ENCODE measurements at regions not wholly inside any gene's neighbourhood (a gene's known extent, or its start where the extent isn't known, plus 50 kb on each side); places are given as distances from the start of the nearest gene placed in this dataset.

DNA sequence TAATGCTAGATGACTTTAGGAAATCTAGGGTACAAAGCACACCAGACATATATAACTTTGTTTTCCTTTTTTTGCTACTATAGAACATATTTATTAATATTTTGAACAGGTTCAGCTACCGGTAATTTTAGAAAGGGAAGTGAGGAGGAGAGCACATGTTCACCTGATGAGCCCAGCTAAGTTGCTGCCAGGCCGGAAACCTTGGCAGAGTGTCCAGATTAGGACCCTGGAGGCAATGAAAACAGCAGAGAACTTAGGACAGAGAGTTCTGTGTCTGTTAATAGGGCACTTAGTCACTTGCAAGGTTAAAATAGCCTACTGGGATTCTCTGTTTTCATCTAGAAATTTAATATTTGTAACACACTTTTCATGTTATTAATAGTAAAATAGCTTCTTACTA is 348.9 kb upstream of the CPEB2 start:
- Histone ChIP-seq H3K9ac (no peak overlapping the region), H3K4me2 (ENCODE audit: low read length) (no peak overlapping the region), H3K79me2 (no peaks in the 10 kb centered on the region), H3K9me3 (ENCODE audit: control insufficient read depth, low read length) (no peaks in the 10 kb centered on the region), H3K27ac (no peak overlapping the region), H2AFZ (no peak overlapping the region), H3K27me3 (ENCODE audit: control insufficient read depth, insufficient read depth, low read length) (no peaks in the 10 kb centered on the region), H3K4me1 (no peaks in the 10 kb centered on the region), H3K36me3 (ENCODE audit: control insufficient read depth, insufficient read depth, low read length) (no peaks in the 10 kb centered on the region), H3K4me3 (ENCODE audit: low read depth, low read length) (no peak overlapping the region)
- TF ChIP-seq, protein P1, sequence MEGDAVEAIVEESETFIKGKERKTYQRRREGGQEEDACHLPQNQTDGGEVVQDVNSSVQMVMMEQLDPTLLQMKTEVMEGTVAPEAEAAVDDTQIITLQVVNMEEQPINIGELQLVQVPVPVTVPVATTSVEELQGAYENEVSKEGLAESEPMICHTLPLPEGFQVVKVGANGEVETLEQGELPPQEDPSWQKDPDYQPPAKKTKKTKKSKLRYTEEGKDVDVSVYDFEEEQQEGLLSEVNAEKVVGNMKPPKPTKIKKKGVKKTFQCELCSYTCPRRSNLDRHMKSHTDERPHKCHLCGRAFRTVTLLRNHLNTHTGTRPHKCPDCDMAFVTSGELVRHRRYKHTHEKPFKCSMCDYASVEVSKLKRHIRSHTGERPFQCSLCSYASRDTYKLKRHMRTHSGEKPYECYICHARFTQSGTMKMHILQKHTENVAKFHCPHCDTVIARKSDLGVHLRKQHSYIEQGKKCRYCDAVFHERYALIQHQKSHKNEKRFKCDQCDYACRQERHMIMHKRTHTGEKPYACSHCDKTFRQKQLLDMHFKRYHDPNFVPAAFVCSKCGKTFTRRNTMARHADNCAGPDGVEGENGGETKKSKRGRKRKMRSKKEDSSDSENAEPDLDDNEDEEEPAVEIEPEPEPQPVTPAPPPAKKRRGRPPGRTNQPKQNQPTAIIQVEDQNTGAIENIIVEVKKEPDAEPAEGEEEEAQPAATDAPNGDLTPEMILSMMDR (IDR thresholded peaks at IDR 0.05): no peak

GRCh38 chr4:14659286-14659685 is 343.0 kb upstream of the CPEB2 start:
- H3K9me3 ChIP-seq (ENCODE audit: control insufficient read depth, low read length): no peaks in the 10 kb centered on the region
- H3K79me2 ChIP-seq: no peaks in the 10 kb centered on the region
- H3K27me3 ChIP-seq (ENCODE audit: control insufficient read depth, insufficient read depth, low read length): no peaks in the 10 kb centered on the region
- H2AFZ ChIP-seq: no peak overlapping the region
- H3K4me1 ChIP-seq: no peaks in the 10 kb centered on the region
- H3K27ac ChIP-seq: no peak overlapping the region
- H3K4me3 ChIP-seq (ENCODE audit: low read depth, low read length): no peak overlapping the region
- H3K4me2 ChIP-seq (ENCODE audit: low read length): no peak overlapping the region
- no peak overlapping the region for H3K9ac ChIP-seq
- H3K36me3 ChIP-seq (ENCODE audit: control insufficient read depth, insufficient read depth, low read length): no peaks in the 10 kb centered on the region
- TF ChIP-seq, protein P1 (IDR thresholded peaks at IDR 0.05): no peak

- H3K9ac ChIP-seq: no peak overlapping the region
- TF ChIP-seq, protein P1 (IDR thresholded peaks at IDR 0.05): no peak
- no peaks in the 10 kb centered on the region for H3K36me3 ChIP-seq (ENCODE audit: control insufficient read depth, insufficient read depth, low read length)
- H2AFZ ChIP-seq: no peak overlapping the region
- H3K4me1 ChIP-seq: no peaks in the 10 kb centered on the region
- H3K79me2 ChIP-seq: no peaks in the 10 kb centered on the region
- no peaks in the 10 kb centered on the region for H3K9me3 ChIP-seq (ENCODE audit: control insufficient read depth, low read length)
- no peak overlapping the region for H3K4me2 ChIP-seq (ENCODE audit: low read length)
- no peaks in the 10 kb centered on the region for H3K27me3 ChIP-seq (ENCODE audit: control insufficient read depth, insufficient read depth, low read length)
- no peak overlapping the region for H3K27ac ChIP-seq
- no peak overlapping the region for H3K4me3 ChIP-seq (ENCODE audit: low read depth, low read length)
Measured at GRCh38 chr4:14667624-14668151, 334.6 kb upstream of the CPEB2 start.

DNA sequence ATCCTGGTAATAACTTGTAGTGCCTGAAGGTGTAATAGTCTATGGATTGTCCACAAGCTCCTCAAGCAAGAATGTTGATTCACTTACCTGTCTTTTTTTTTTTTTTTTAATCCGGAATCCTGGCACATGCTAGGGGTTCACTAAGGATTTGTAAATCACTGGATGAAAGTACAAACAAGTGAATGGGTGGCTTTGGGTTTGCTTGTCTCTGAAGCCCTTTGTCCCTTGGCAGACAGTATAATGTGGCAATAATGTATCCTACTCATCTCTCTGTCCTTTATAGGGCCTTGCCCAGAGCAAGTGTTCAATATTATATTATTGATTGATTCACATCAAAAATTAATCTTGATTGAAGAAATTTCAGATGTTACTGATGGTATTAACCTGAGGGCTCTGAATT is 334.0 kb upstream of the CPEB2 start:
- TF ChIP-seq, protein P1 (IDR thresholded peaks at IDR 0.05): no peak
- no peaks in the 10 kb centered on the region for H3K79me2 ChIP-seq
- H2AFZ ChIP-seq: no peak overlapping the region
- no peaks in the 10 kb centered on the region for H3K4me1 ChIP-seq
- no peak overlapping the region for H3K27ac ChIP-seq
- H3K27me3 ChIP-seq (ENCODE audit: control insufficient read depth, insufficient read depth, low read length): no peaks in the 10 kb centered on the region
- H3K9ac ChIP-seq: no peak overlapping the region
- H3K9me3 ChIP-seq (ENCODE audit: control insufficient read depth, low read length): no peaks in the 10 kb centered on the region
- no peaks in the 10 kb centered on the region for H3K36me3 ChIP-seq (ENCODE audit: control insufficient read depth, insufficient read depth, low read length)
- no peak overlapping the region for H3K4me3 ChIP-seq (ENCODE audit: low read depth, low read length)
- H3K4me2 ChIP-seq (ENCODE audit: low read length): no peak overlapping the region

GRCh38 chr4:14669371-14669770 is 332.9 kb upstream of the CPEB2 start:
- no peaks in the 10 kb centered on the region for H3K36me3 ChIP-seq (ENCODE audit: control insufficient read depth, insufficient read depth, low read length)
- TF ChIP-seq, protein P1 (IDR thresholded peaks at IDR 0.05): no peak
- H3K27ac ChIP-seq: no peak overlapping the region
- no peak overlapping the region for H3K9ac ChIP-seq
- H2AFZ ChIP-seq: no peak overlapping the region
- H3K4me2 ChIP-seq (ENCODE audit: low read length): no peak overlapping the region
- H3K4me1 ChIP-seq: no peaks in the 10 kb centered on the region
- H3K27me3 ChIP-seq (ENCODE audit: control insufficient read depth, insufficient read depth, low read length): no peaks in the 10 kb centered on the region
- H3K79me2 ChIP-seq: no peaks in the 10 kb centered on the region
- no peak overlapping the region for H3K4me3 ChIP-seq (ENCODE audit: low read depth, low read length)
- H3K9me3 ChIP-seq (ENCODE audit: control insufficient read depth, low read length): no peaks in the 10 kb centered on the region
